Breast epithelium (tissue), 3 donors: ENCODE measurements at regions not wholly inside any gene's neighbourhood (a gene's known extent, or its start where the extent isn't known, plus 50 kb on each side); places are given as distances from the start of the nearest gene placed in this dataset.

ENCODE experiments used
- POLR2A ChIP-seq: fragments of 450-650 bp; IDR thresholded peaks from one replicate; pipeline ENCODE4 v1.6.1; 2016; ENCODE audit warnings: antibody characterized with exemption, mild to moderate bottlenecking, moderate library complexity
- TF ChIP-seq, protein P1 (sequence below), 3 donors: fragments of 450-650 bp; IDR thresholded peaks; one replicate each; pipeline ENCODE4 v1.5.1; 2016 to 2017; ENCODE audit warnings: antibody characterized with exemption in 3 of 3, mild to moderate bottlenecking in 3 of 3, moderate library complexity in 3 of 3

DNA sequence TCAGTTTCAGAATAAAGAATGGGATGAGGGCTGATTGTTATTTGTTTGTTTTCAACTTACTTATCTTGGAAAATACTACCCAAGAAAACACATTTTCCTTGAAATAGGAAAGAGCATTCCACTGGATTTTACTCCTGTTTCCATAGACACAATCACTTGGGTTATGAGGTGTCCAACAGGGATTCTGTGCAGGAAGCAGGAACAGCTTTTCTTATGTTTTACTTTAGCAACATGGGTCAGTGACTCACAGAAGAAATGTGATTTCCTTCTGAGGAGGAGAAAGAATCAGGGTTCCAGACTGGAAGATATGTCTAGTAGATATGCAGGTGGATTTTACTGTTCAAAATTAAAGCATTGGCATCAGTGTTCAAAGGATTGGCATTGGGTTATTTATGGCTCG, 180.8 kb upstream of the GPC6 start:
- TF ChIP-seq POLR2A, result no peak
- TF ChIP-seq, protein P1, sequence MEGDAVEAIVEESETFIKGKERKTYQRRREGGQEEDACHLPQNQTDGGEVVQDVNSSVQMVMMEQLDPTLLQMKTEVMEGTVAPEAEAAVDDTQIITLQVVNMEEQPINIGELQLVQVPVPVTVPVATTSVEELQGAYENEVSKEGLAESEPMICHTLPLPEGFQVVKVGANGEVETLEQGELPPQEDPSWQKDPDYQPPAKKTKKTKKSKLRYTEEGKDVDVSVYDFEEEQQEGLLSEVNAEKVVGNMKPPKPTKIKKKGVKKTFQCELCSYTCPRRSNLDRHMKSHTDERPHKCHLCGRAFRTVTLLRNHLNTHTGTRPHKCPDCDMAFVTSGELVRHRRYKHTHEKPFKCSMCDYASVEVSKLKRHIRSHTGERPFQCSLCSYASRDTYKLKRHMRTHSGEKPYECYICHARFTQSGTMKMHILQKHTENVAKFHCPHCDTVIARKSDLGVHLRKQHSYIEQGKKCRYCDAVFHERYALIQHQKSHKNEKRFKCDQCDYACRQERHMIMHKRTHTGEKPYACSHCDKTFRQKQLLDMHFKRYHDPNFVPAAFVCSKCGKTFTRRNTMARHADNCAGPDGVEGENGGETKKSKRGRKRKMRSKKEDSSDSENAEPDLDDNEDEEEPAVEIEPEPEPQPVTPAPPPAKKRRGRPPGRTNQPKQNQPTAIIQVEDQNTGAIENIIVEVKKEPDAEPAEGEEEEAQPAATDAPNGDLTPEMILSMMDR (IDR thresholded peaks at IDR 0.05), result no peak
